OCI-LY7 (cell line): ENCODE measurements at regions not wholly inside any gene's neighbourhood (a gene's known extent, or its start where the extent isn't known, plus 50 kb on each side); places are given as distances from the start of the nearest gene placed in this dataset.

Source experiments
- BruUV-seq: library from RNA; stranded (reverse); fragments of 400-500 nt; replicated peaks from 2 replicates; lab custom pipeline; 2021; lab: Mats Ljungman, UMichigan
- CTCF ChIA-PET: fragments of 300-600 bp; sonication (Branson Sonifier 250); formaldehyde crosslinking; loops from one replicate; lab custom pipeline; 2022; ENCODE audit warnings: antibody characterized with exemption; ENCODE audit not compliant: unreplicated experiment; lab: Charles Lee
- POLR2A ChIA-PET: fragments of 300-600 bp; sonication (Branson Sonifier 250); formaldehyde crosslinking; loops from one replicate; lab custom pipeline; 2022; ENCODE audit warnings: antibody characterized with exemption; lab: Charles Lee
- DNase-seq: peaks from one replicate; pipeline ENCODE4 v3.0.0-alpha.2; 2015; ENCODE audit warnings: low spot score
- H2AFZ ChIP-seq: fragments of 200-600 bp; sonication (generic), shearing (Covaris generic); 2 replicates; pipeline ENCODE4 v1.6.1; 2014; ENCODE audit warnings: mild to moderate bottlenecking, antibody characterized with exemption, low read length, moderate library complexity
- H3K27ac ChIP-seq: fragments of 200-600 bp; sonication (generic); 2 replicates; pipeline ENCODE4 v1.5.1; 2014; ENCODE audit warnings: mixed run types, low read depth, mild to moderate bottlenecking, moderate library complexity, low read length, inconsistent platforms; ENCODE audit not compliant: poor library complexity, severe bottlenecking
- H3K36me3 ChIP-seq: fragments of 200-600 bp; sonication (generic); 2 replicates; pipeline ENCODE4 v1.6.1; 2014; ENCODE audit warnings: mild to moderate bottlenecking, antibody characterized with exemption, low read length, moderate library complexity, mixed read lengths; ENCODE audit not compliant: insufficient read depth
- H3K4me1 ChIP-seq: fragments of 200-600 bp; sonication (generic); 2 replicates; pipeline ENCODE4 v1.5.1; 2014; ENCODE audit warnings: mild to moderate bottlenecking, low read length; ENCODE audit not compliant: insufficient read depth, poor library complexity, severe bottlenecking
- H3K4me2 ChIP-seq: fragments of 200-600 bp; sonication (generic); 2 replicates; pipeline ENCODE4 v1.6.1; 2014; ENCODE audit warnings: mild to moderate bottlenecking, low read length
- H3K4me3 ChIP-seq: fragments of 200-600 bp; sonication (generic); 2 replicates; pipeline ENCODE4 v1.5.1; 2014; ENCODE audit warnings: mild to moderate bottlenecking, low read depth, low read length; ENCODE audit not compliant: poor library complexity, severe bottlenecking
- H3K79me2 ChIP-seq: fragments of 200-600 bp; sonication (generic); 2 replicates; pipeline ENCODE4 v1.6.1; 2016; ENCODE audit warnings: low read depth, mild to moderate bottlenecking, low read length, moderate library complexity, mixed read lengths; ENCODE audit not compliant: insufficient read depth
- H3K9me2 ChIP-seq: fragments of 200-600 bp; sonication (generic); 2 replicates; pipeline ENCODE4 v1.6.1; 2016; ENCODE audit warnings: mild to moderate bottlenecking, low read length, mixed read lengths; ENCODE audit not compliant: insufficient read depth
- H3K9me3 ChIP-seq: fragments of 200-600 bp; sonication (generic); 2 replicates; pipeline ENCODE4 v1.6.1; 2014; ENCODE audit warnings: mild to moderate bottlenecking, mixed run types, low read length, mixed read lengths
- H4K20me1 ChIP-seq: fragments of 200-600 bp; sonication (generic); 2 replicates; pipeline ENCODE4 v1.6.1; 2014; ENCODE audit warnings: mild to moderate bottlenecking, antibody characterized with exemption, low read length, moderate library complexity, mixed read lengths; ENCODE audit not compliant: insufficient read depth
- EZH2phosphoT487 ChIP-seq: fragments of 200-600 bp; sonication (generic); IDR thresholded peaks from 2 replicates; pipeline ENCODE4 v1.6.1; 2018; ENCODE audit warnings: low read depth, borderline replicate concordance, mild to moderate bottlenecking, mixed run types, antibody characterized with exemption, low read length, moderate library complexity, mixed read lengths
- intact Hi-C: fragments of 100-400 bp; cut with micrococcal nuclease; formaldehyde crosslinking; loops from one replicate; pipeline ENCODE4 v1.10.0; 2022; ENCODE audit not compliant: unreplicated experiment
- TF ChIP-seq, protein P1 (sequence below): fragments of 200-600 bp; sonication (generic); conservative IDR thresholded peaks from 2 replicates; pipeline ENCODE4 v1.5.1; 2014; ENCODE audit warnings: mild to moderate bottlenecking, antibody characterized with exemption, low read length, moderate library complexity, mixed read lengths

GRCh38 chr11:112884012-112884767 is 77.0 kb upstream of the NCAM1 start:
- no peaks in the 10 kb centered on the region for H3K9me3 ChIP-seq
- TF ChIP-seq EZH2phosphoT487: no peak
- TF ChIP-seq, protein P1, sequence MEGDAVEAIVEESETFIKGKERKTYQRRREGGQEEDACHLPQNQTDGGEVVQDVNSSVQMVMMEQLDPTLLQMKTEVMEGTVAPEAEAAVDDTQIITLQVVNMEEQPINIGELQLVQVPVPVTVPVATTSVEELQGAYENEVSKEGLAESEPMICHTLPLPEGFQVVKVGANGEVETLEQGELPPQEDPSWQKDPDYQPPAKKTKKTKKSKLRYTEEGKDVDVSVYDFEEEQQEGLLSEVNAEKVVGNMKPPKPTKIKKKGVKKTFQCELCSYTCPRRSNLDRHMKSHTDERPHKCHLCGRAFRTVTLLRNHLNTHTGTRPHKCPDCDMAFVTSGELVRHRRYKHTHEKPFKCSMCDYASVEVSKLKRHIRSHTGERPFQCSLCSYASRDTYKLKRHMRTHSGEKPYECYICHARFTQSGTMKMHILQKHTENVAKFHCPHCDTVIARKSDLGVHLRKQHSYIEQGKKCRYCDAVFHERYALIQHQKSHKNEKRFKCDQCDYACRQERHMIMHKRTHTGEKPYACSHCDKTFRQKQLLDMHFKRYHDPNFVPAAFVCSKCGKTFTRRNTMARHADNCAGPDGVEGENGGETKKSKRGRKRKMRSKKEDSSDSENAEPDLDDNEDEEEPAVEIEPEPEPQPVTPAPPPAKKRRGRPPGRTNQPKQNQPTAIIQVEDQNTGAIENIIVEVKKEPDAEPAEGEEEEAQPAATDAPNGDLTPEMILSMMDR: no peak
- H3K27ac ChIP-seq: no peak overlapping the region
- H3K36me3 ChIP-seq: no peaks in the 10 kb centered on the region
- no peaks in the 10 kb centered on the region for H3K9me2 ChIP-seq
- H3K4me2 ChIP-seq: no peak overlapping the region
- H2AFZ ChIP-seq: no peak overlapping the region
- H3K79me2 ChIP-seq: no peaks in the 10 kb centered on the region
- ChIA-PET CTCF (no interaction called here), POLR2A (no interaction called here)
- no TSS peak for BruUV-seq
- no peaks in the 10 kb centered on the region for H3K4me1 ChIP-seq
- DNase-seq: no peak
- no peak overlapping the region for H3K4me3 ChIP-seq
- intact Hi-C loops: no loop called here
- no peaks in the 10 kb centered on the region for H4K20me1 ChIP-seq

GRCh38 chr11:112885744-112886433 is 75.3 kb upstream of the NCAM1 start:
- Histone ChIP-seq H3K27ac (no peak overlapping the region), H3K36me3 (no peaks in the 10 kb centered on the region), H3K9me3 (no peaks in the 10 kb centered on the region), H3K79me2 (no peaks in the 10 kb centered on the region), H4K20me1 (no peaks in the 10 kb centered on the region), H3K4me1 (no peaks in the 10 kb centered on the region), H3K4me3 (no peak overlapping the region), H3K4me2 (no peak overlapping the region), H3K9me2 (no peaks in the 10 kb centered on the region), H2AFZ (no peak overlapping the region)
- ChIA-PET POLR2A (no interaction called here), CTCF (no interaction called here)
- no TSS peak for BruUV-seq
- TF ChIP-seq EZH2phosphoT487: no peak
- TF ChIP-seq, protein P1: no peak
- no peak for DNase-seq
- intact Hi-C loops: no loop called here
